GM23338 (cell line): ENCODE measurements at regions not wholly inside any gene's neighbourhood (a gene's known extent, or its start where the extent isn't known, plus 50 kb on each side); places are given as distances from the start of the nearest gene placed in this dataset.

Experiments used
- ATAC-seq: fragments of 200-7000 bp; cut with Tn5 transposase; 3 replicates; pipeline ENCODE4 v1.9.1; 2020
- DNase-seq: peaks from one replicate; pipeline ENCODE4 v3.0.0-alpha.2; 2015; ENCODE audit warnings: low spot score
- H2AFZ ChIP-seq: fragments of 200-600 bp; sonication (generic); 2 replicates; pipeline ENCODE4 v1.8.0; 2016; ENCODE audit warnings: antibody characterized with exemption, mild to moderate bottlenecking, moderate library complexity
- H3F3A ChIP-seq: fragments of 200-600 bp; sonication (generic); replicated peaks from 2 replicates; pipeline ENCODE4 v1.8.0; 2017; ENCODE audit warnings: antibody characterized with exemption, mixed run types, low read depth
- H3K27ac ChIP-seq: fragments of 200-600 bp; sonication (generic); 2 replicates; pipeline ENCODE4 v1.6.1; 2016; ENCODE audit warnings: low read depth
- H3K27me3 ChIP-seq: fragments of 200-600 bp; sonication (generic); 2 replicates; pipeline ENCODE4 v1.8.0; 2016; ENCODE audit warnings: mild to moderate bottlenecking, mixed run types, moderate library complexity; ENCODE audit not compliant: insufficient read depth
- H3K36me3 ChIP-seq: fragments of 200-600 bp; sonication (generic); 2 replicates; pipeline ENCODE4 v1.8.0; 2016; ENCODE audit warnings: mild to moderate bottlenecking; ENCODE audit not compliant: insufficient read depth
- H3K4me1 ChIP-seq: fragments of 200-600 bp; sonication (generic); 2 replicates; pipeline ENCODE4 v1.8.0; 2016; ENCODE audit warnings: mild to moderate bottlenecking, moderate library complexity; ENCODE audit not compliant: insufficient read depth
- H3K4me2 ChIP-seq: fragments of 200-600 bp; sonication (generic); 2 replicates; pipeline ENCODE4 v1.7.1; 2017; ENCODE audit warnings: mixed run types
- H3K4me3 ChIP-seq: fragments of 200-600 bp; sonication (generic); 2 replicates; pipeline ENCODE4 v1.6.1; 2016; ENCODE audit warnings: mixed run types
- H3K79me2 ChIP-seq: fragments of 200-600 bp; sonication (generic); replicated peaks from 2 replicates; pipeline ENCODE4 v1.8.0; 2017; ENCODE audit warnings: mild to moderate bottlenecking; ENCODE audit not compliant: insufficient read depth
- H3K9me2 ChIP-seq: fragments of 200-600 bp; sonication (generic); 2 replicates; pipeline ENCODE4 v1.8.0; 2017; ENCODE audit not compliant: insufficient read depth
- H4K20me1 ChIP-seq: fragments of 200-600 bp; sonication (generic); replicated peaks from 2 replicates; pipeline ENCODE4 v1.8.0; 2017; ENCODE audit warnings: mild to moderate bottlenecking; ENCODE audit not compliant: insufficient read depth
- H3K27ac Mint-ChIP-seq: 2 replicates; pipeline ENCODE4 v1.8.0; 2020; ENCODE audit warnings: inconsistent platforms, mild to moderate bottlenecking, moderate library complexity, mixed read lengths
- H3K27me3 Mint-ChIP-seq: 3 replicates; pipeline ENCODE4 v1.8.0; 2022; ENCODE audit warnings: low read depth, mild to moderate bottlenecking, moderate library complexity, mixed read lengths, inconsistent platforms; ENCODE audit not compliant: insufficient read depth, poor library complexity
- H3K36me3 Mint-ChIP-seq: 3 replicates; pipeline ENCODE4 v1.8.0; 2021; ENCODE audit warnings: low read depth, mild to moderate bottlenecking, inconsistent platforms, moderate library complexity, mixed read lengths
- H3K4me1 Mint-ChIP-seq: 3 replicates; pipeline ENCODE4 v1.8.0; 2020; ENCODE audit warnings: mild to moderate bottlenecking, inconsistent platforms, mixed read lengths
- H3K4me3 Mint-ChIP-seq: 3 replicates; pipeline ENCODE4 v1.8.0; 2021; ENCODE audit warnings: moderate library complexity, mild to moderate bottlenecking, inconsistent platforms, mixed read lengths
- H3K9me3 Mint-ChIP-seq: 3 replicates; pipeline ENCODE4 v1.8.0; 2020; ENCODE audit warnings: moderate library complexity, mild to moderate bottlenecking, inconsistent platforms, mixed read lengths
- CREB1 ChIP-seq: fragments of 250-450 bp; sonication (Bioruptor Pico); IDR thresholded peaks from 2 replicates; pipeline ENCODE4 v1.5.0; 2020; ENCODE audit warnings: low read depth, mild to moderate bottlenecking, moderate library complexity
- CTCF ChIP-seq, 2 experiments: fragments of 200-600 bp in 1 of 2; sonication (generic) in 1 of 2; conservative IDR thresholded peaks; 2 replicates each; pipeline versions ENCODE4 v1.5.1 to v1.6.1; 2016 to 2017; ENCODE audit warnings: antibody characterized with exemption in 2 of 2, low read depth in 2 of 2, mild to moderate bottlenecking in 2 of 2, moderate library complexity in 1 of 2
- EZH2 ChIP-seq: fragments of 200-600 bp; sonication (generic); IDR thresholded peaks from one replicate; pipeline ENCODE4 v1.8.0; 2017; ENCODE audit warnings: antibody characterized with exemption, mild to moderate bottlenecking, low read depth; ENCODE audit not compliant: unreplicated experiment
- EZH2phosphoT487 ChIP-seq: fragments of 200-600 bp; sonication (generic); IDR thresholded peaks from one replicate; pipeline ENCODE4 v1.8.1; 2018; ENCODE audit warnings: antibody characterized with exemption; ENCODE audit not compliant: unreplicated experiment
- POLR2AphosphoS5 ChIP-seq: IDR thresholded peaks from 2 replicates; pipeline ENCODE4 v1.6.1; 2016; ENCODE audit warnings: antibody characterized with exemption, low read depth
- STAT1 ChIP-seq: IDR thresholded peaks from one replicate; pipeline ENCODE4 v1.6.1; 2016; ENCODE audit warnings: antibody characterized with exemption; ENCODE audit not compliant: unreplicated experiment
- ZNF331 ChIP-seq: fragments of 250-450 bp; sonication (Bioruptor Pico); IDR thresholded peaks from 2 replicates; pipeline ENCODE4 v1.5.0; 2020; ENCODE audit warnings: low read depth, mild to moderate bottlenecking, moderate library complexity
- ZNF462 ChIP-seq: fragments of 250-450 bp; sonication (Bioruptor Pico); IDR thresholded peaks from 2 replicates; pipeline ENCODE4 v1.5.0; 2020; ENCODE audit warnings: mild to moderate bottlenecking, moderate library complexity

- no peak for TF ChIP-seq EZH2phosphoT487
- no peak for TF ChIP-seq CREB1
- no peak for TF ChIP-seq CTCF (conservative IDR thresholded peaks at IDR 0.05; ENCODE audit: low read depth in 2 of 2)
- TF ChIP-seq STAT1: no peak
Observed at GRCh38 chr12:78395961-78396360, 468.6 kb upstream of the SYT1 start (continued).

- no peak overlapping the region for H3K27ac Mint-ChIP-seq
- Histone ChIP-seq H3K4me3 (no peak overlapping the region), H2AFZ (no peak overlapping the region), H3K4me2 (no peak overlapping the region), H3K27me3 (no peaks in the 10 kb centered on the region), H3K36me3 (no peaks in the 10 kb centered on the region), H3K4me1 (no peaks in the 10 kb centered on the region), H3K79me2 (no peaks in the 10 kb centered on the region), H3F3A (no peaks in the 10 kb centered on the region), H4K20me1 (no peaks in the 10 kb centered on the region), H3K27ac (no peak overlapping the region), H3K9me2 (no peaks in the 10 kb centered on the region)
- H3K27me3 Mint-ChIP-seq: peaks cover 6% of the 10 kb centered on the region
- H3K9me3 Mint-ChIP-seq: no peaks in the 10 kb centered on the region
- H3K36me3 Mint-ChIP-seq: no peaks in the 10 kb centered on the region
- no peak for DNase-seq
- no peak overlapping the region for H3K4me3 Mint-ChIP-seq
- TF ChIP-seq CTCF (conservative IDR thresholded peaks at IDR 0.05; ENCODE audit: low read depth in 2 of 2): no peak
- TF ChIP-seq POLR2AphosphoS5: no peak
- no peak for ATAC-seq
- H3K4me1 Mint-ChIP-seq: peaks cover 6% of the 10 kb centered on the region
Observed at GRCh38 chr12:78396538-78396937, 468.0 kb upstream of the SYT1 start.

GRCh38 chr12:78398750-78399149, 465.8 kb upstream of the SYT1 start:
- Histone ChIP-seq H3K27me3 (no peaks in the 10 kb centered on the region), H3K79me2 (no peaks in the 10 kb centered on the region), H3K27ac (no peak overlapping the region), H3F3A (no peaks in the 10 kb centered on the region), H3K9me2 (no peaks in the 10 kb centered on the region), H3K4me1 (peaks cover 17% of the 10 kb centered on the region), H3K36me3 (no peaks in the 10 kb centered on the region), H2AFZ (no peak overlapping the region), H4K20me1 (no peaks in the 10 kb centered on the region), H3K4me3 (no peak overlapping the region), H3K4me2 (no peak overlapping the region)
- peaks cover 15% of the 10 kb centered on the region for H3K4me1 Mint-ChIP-seq
- H3K36me3 Mint-ChIP-seq: no peaks in the 10 kb centered on the region
- peaks cover 6% of the 10 kb centered on the region for H3K27me3 Mint-ChIP-seq
- no peak overlapping the region for H3K4me3 Mint-ChIP-seq
- H3K9me3 Mint-ChIP-seq: no peaks in the 10 kb centered on the region
- no peak overlapping the region for H3K27ac Mint-ChIP-seq
- no peak for DNase-seq
- no peak for ATAC-seq
- TF ChIP-seq EZH2 (no peak), ZNF462 (CRISPR knock-in tag) (no peak), STAT1 (no peak), ZNF331 (CRISPR knock-in tag) (no peak)
